IPS-NIHi7 (cell line): ENCODE measurements at regions not wholly inside any gene's neighbourhood (a gene's known extent, or its start where the extent isn't known, plus 50 kb on each side); places are given as distances from the start of the nearest gene placed in this dataset.

Experiments
- DNase-seq: peaks from one replicate; pipeline ENCODE4 v3.0.0; 2012; ENCODE audit warnings: mixed read lengths; ENCODE audit errors: extremely low spot score

DNA sequence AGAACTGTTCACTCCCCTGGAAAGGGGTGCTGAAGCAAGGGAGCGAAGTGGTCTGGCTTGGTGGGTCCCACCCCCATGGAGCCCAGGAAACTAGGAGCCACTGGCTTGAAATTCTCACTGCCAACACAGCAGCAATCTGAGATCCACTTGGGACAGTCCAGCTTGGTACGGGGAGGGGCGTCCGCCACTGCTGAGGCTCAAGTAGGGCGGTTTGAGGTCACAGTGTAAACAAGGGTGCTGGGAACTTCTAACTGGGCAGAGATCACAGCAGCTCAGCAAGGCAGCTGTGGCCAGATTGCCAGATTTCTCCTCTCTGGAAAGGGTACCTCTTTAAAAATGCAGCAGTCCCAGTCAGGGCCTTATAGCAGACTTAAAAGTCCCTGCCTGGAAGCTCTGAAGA, 53.9 kb upstream of the GALNTL6 start:
- DNase-seq: no peak

DNA sequence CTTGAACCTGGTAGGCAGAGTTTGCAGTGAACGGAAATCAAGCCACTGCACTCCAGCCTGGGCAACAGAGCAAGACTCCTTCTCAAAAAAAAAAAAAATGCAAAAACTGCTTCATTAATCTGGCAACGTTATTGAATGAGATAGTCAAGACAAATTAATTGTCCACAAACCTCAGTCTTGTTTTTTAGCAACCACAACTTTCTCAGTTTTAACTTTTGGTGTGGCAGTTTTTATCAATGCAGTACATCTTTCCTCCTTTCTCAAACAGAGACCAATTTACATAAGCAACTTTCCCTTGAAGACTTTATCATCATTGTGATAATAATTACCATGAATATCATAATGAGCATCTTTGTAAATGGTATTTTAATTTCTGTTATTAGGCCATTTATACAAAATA, 61.7 kb upstream of the GALNTL6 start:
- no peak for DNase-seq

DNA sequence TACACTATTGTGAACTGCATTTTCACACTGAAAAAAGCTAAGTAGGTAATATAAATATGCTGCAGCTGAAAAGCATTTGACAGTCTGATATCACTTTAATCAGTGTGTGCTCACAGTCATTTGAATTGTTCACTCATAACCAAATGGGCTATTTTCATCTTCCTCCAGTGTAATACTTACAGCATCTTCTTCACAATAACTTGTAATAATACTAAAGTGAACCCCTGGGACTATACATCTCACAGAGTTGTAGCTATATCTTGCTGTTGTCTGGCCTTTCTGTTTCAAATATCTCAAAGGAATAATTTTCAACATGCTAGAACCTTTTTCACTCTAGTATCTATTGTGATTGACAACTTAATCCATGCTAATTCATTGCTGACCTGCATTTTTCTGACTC, 66.8 kb upstream of the GALNTL6 start:
- no peak for DNase-seq

DNA sequence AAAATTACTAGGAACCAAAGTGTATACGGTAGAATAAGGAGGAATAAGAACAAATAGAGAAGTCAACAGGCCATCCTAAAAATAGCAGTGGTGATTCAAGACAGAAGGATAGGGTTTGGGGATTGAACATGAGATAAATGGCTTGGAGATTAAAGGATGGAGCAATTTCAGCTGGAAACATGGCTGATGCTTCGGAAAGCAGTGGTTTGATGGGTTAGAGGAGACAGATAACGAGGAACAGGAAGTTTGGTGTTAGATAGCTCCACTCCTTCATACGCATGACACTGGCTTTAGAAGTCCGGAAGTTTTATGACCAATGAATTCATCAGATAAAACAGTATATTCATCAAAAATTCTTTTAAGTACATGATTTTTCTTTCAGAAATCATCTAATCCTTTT, 70.8 kb upstream of the GALNTL6 start:
- DNase-seq: no peak

DNA sequence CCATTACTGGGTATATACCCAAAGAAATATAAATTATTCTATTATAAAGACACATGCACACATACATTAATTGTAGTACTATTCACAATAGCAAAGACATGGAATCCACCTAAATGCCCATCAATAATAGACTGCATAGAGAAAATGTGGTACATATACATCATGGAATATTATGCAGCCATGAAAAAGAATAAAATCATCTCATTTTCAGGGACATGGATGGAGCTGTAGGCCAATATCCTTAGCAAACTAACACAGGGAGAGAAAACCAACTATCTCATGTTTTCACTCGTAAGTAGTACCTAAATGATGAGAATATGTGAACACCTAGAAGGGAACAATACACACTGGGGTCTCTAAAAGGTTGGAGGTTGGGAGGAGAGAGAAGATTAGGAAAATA, 86.0 kb upstream of the GALNTL6 start:
- DNase-seq: no peak

DNA sequence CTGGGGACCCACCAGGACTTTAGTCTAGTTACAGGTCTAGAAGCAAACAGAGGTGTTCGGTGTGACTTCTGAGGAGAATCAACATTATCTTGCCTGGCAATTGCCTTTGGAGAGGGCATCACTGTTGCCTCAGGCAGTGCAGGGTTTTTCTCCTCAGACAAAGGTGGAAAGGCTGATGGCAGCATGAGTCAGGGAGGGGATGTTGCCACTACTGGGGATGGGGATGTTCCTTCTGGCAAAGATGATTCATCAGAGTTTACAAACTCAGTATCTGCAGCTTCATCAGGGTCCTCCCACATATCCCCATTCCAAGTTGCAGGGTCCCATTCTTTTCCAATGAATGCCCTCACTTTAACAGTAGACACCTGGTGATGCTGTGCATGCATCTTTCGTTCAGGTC, 91.3 kb upstream of the GALNTL6 start:
- DNase-seq: no peak

DNA sequence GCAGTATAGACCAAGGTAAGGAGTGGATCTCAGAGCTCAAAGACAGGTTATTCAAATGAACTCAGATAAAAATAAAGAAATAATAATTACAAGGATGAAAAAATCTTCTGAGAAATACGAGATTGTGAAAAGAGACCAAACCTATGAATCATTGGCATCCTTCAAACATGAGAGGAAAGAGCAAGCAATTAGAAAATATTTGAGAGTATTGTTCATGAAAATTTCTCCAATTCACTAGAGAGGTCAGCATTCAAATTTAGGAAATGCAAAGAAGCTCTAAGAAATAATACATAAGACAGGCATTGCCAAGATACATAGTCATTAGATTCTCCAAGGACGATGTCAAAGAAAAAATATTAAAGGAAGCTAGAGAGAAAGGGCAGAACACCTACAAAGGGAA, 93.5 kb upstream of the GALNTL6 start:
- no peak for DNase-seq

DNA sequence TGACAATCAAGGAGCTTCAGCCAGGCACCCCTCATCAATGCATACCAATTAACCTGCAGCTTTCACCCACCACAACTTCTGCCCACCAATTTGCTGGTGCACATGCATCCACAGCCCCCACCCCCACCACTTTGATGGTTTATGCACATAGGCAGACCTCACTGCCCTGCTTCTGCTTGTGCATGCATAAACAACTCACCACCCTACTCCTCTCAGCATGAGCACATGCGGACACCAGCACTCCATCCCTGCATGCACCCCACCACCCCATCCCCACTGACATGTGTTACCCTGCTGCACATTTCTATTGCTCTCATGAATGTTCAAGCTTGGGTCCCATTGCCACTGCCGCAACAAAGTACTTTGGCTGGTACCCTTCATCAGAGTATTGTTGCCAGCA, 94.5 kb upstream of the GALNTL6 start:
- DNase-seq: no peak

DNA sequence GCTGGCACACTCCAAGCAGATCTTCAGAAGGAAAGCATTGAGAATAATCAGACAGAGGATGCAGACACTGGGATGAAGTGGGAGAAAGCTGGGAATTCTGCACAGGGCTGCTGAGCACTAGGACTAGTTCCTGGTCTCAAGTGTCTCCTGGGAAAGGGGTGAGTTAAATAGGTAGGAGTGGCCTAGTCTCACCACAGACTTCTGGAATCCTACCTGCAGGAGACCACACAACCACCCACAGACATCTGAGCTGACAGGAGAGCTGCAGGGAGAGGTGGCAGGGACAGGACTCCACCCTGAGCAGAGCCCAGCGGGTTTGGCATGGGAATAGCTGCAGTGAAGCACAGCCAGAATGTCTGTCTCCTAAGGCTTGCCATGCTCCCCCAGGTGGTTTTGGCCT, 95.1 kb upstream of the GALNTL6 start:
- no peak for DNase-seq

DNA sequence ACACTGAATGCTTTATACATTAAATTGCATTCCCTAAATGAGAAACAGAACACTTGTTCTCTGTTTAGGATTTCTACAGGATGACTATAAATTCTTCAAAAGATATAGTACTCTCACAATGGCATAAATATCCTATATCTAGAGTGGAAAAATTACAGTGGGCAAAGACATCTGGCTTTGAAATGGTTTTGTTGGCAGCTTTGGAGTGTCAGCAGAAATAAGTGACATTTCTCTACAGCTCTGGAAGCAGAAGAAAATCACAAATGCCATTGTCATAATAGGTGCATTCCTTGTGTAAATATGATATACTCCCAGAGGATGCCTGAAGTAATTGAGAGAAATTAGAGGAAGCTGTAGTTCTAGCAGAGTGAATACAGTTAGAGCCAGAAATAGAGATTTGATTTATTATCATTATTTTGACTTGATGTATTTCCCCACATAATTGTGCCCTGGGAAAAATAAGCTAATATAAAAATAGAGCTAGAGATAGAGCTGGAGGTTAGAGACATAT, 95.9 kb upstream of the GALNTL6 start:
- no peak for DNase-seq

DNA sequence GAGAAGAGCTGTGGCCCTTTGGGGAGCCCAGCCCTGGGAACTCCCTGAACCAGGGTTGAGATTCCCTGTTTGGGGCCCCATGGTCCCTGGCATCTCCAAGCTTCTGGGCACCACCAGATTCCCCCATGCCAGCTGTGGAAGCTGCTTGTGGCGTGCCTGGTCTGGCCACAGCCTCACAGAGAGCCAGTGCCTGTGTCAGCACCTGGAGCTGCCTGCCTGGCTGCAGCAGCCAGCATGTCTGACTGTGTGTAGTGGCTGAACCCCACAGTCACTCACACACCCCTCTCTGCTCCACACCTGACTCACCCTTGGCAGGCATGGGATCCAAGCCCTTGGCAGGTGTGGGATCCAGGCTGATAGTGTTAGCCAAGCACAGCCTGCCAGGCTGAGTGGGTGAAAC, 97.2 kb upstream of the GALNTL6 start:
- no peak for DNase-seq

DNA sequence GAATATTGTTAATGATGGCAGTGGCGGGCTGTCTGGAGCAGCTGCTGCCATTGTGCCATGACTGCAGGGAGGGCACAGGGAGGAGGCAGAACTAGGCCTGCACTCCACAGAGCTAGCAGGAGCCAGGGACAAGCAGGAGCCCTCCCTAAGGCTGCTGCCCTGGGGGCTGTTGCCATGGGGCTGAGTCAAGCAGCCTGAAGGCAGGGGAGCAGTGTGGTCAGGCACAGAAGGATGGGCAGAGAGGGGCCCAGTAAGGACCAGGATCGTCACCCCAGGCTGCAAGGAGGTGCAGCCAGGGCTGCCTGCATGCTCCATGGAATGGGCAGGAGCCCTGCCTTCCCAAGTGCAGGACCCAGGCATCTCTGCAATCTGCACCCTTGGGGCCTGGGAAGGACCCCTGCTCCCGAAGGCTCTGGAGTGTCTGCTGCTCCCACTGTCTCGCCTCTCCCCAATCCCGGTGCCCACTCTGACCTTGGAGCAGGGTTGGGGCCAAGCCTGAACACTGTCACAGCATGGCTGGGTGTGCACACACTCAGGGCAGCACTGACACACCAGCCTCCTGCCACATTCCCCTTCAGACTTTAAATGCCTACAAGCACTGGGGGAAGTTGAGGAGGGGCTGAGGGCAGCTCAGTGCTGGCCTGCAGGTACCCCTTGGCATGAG, 98.3 kb upstream of the GALNTL6 start:
- no peak for DNase-seq

DNA sequence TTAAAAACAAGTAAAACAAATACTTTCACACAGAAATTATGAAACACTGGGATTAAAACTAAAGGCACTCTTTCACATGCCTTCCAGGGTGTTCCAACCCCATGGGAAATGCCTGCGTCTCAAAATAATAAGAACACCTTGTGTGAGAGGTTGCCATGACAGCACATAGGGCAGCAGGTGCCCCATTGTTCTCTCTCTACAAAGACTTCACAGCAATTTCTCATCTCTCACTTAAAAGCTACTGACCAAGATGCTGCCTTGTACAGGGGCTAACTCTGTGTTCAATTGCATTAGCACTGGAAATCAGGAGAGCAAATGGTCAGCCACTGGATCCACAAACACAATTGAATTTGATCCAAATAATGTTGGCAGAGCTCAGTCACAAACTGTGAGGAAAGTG, 102.5 kb upstream of the GALNTL6 start:
- DNase-seq: no peak

DNA sequence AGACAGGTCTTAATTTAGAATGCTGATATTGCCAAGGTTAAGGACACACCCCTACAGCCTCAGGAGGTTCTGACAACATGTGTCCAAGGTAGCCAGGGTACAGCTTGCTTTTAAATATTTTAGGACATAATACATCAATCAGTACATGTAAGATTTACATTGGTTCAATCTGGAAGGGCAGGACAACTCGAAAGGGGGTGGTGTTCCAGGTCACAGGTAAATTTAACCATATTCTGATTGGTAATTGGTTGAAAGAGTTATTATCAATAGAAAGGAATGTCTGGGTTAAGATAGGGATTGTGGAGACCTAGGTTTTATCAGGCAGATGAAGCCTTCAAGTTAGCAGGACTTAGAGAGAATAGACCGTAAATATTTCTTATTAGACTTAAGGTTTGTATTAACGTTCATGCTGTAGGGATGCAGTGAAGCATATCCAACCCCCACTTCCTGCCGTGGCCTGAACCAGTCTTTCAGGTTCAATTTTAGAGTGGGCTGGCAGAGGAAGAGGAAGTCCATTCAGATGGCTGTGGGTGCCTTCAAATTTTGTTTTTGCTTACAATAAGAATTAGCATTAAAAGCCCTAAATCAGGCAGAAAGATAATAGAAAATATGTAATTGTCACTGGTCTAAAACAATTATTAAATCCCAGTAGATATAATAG, 136.5 kb upstream of the GALNTL6 start:
- no peak for DNase-seq

DNA sequence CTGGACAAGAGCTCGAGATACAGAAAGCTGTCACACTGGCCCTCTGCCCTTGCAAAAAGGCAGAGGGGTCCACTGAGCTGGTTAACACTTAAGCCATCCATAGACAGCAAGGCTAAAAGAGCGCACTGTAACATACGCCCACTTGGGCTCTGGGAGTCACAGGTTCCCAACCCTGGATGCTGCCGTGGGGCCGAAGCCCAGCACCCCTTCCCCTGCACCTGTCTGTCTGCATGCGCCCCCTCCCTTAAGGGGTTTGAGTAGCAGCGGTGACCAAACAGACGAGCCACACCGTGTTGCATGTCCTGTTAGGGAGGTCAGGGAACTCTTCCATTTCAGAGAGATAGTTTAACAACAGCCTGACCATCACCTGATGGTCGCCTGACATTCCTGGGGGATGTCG, 138.4 kb upstream of the GALNTL6 start:
- DNase-seq: no peak

DNA sequence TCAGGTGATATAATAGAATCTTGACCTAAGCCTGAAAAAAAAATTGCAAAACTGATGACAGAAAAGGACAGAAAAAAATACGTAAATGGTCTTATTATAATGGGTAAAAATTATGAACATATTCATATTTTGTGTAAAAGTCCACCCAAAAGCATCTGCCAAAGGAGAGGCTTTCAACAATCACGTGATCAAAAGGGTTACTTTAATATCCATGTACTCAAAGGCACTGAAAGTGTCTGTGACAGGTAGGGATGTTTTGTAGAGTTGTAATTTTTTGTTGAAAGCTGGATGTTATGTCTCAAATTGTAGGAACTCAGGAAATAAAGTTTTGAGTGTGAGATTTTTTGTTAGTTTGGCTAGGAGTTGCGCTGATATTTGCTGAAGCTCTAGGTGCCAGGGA, 144.8 kb upstream of the GALNTL6 start:
- no peak for DNase-seq

DNA sequence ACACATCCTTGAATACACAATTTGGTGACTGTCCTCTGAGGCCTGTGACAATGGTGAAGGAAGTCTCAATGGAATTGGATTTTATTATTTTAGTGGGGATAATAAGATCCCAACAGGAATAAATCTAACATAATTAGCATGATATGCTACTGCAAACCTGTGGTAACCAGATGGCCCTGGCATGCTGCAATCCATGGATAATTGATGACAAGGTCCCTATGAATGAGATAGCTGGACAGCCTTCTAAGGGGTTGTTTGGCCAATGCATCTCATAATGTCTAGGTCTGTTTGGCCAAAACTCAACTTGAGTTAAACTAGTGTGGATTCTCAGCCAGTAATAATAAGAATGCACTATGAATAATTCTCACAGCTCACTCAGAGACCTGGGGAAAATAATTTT, 145.3 kb upstream of the GALNTL6 start:
- no peak for DNase-seq

DNA sequence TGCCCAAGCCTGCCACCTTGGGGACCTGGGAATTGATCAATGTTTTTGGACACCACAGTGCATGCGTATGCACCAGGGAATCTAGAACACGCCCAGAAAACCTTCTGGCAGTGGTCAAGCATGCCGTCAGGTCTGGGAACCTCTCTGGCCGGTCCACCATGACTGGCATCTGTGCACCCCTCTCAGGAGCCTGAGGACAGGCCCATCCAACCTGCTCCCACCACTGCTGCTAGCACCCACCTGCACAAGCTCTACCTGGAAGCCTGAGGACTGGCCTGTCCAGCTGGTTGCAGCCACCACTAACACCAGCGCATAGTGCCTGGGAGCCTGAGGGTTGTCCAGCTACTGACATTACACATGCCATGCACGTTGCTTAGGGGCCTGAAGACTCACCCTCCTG, 162.1 kb upstream of the GALNTL6 start:
- no peak for DNase-seq

DNA sequence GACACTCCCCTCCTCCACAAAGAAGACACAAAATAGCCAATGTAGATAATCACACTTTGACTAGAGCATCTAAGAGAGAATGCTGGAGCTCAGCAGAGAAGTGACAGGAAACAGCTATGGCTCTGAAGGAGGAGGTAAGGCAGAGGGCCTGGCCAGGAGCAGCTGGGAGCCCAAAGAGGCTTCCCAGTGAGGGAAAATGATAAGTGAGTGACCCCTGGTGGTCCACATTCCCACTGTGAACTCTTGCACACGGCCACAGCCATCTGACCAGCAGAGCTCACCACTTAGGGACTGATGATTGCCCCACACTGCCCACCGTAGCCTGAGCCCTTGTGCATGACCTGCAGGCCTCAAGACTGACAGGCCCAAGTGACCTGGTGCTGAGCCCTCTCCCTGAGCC, 162.7 kb upstream of the GALNTL6 start:
- peak; percentile 45 for DNase-seq

DNA sequence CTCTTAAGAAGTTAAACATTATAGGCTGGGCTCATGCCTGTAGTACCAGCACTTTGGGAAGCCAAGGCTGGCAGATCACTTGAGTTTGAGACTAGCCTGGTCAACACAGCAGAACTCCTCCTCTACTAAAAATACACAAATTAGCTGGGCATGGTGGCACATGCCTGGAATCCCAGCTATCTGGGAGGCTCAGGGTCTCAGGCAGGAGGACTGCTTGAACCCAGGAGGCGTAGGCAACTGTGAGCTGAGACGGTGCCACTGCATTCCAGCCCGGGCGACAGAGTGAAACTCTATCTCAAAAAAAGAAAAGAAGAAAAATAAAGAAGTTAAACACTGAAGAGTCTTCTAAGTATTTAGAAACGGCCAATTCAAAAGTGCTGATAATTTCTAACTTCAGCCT, 164.3 kb upstream of the GALNTL6 start:
- no peak for DNase-seq

DNA sequence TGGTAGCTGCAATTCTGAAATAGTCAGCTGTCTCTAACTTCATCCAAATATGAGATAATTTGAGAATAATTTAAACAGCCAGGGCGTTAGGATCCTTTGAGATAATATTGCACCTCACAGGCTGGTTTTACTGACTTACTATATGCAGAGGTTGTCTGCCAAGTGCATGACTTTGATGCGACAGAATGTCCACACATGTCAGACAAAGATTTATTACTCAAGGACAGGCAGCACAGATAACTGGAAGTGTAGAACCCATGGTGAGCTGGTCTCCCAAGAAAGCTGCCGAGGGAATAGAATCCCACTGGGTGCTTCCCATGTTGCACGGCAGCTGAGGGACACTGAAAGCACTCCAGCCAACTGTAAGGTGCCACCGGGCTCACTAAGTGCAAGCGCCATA, 166.2 kb upstream of the GALNTL6 start:
- no peak for DNase-seq

DNA sequence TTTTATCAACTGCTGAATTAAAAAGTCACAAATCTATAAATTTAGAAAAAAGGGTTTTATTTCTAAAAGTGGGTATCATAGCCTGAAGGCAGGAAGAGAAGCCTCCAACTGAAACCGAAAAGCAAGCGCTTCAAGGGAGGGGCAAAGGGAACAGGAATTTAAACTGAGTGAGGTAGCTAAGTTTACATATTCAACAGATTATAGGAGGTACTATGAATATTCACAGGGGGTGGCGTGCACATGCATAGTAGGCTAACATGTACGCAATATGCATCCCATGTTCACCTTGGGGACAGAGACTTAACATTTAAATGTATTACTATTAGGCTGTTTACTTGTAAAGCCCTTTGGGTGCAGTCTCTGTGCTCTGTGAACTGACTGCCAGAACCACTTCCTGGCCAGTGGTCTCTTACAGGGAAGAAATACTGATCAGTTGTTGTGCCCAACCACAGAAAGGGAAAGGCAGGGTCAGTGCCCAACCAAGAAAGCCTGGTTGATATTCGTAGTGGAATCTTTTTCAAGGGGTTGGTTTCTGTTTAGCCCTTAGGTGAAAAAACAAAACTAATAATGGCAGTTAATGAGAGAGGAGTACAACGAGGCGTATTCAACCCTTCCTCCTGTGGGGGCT, 168.7 kb upstream of the GALNTL6 start:
- DNase-seq: peak; percentile 39

DNA sequence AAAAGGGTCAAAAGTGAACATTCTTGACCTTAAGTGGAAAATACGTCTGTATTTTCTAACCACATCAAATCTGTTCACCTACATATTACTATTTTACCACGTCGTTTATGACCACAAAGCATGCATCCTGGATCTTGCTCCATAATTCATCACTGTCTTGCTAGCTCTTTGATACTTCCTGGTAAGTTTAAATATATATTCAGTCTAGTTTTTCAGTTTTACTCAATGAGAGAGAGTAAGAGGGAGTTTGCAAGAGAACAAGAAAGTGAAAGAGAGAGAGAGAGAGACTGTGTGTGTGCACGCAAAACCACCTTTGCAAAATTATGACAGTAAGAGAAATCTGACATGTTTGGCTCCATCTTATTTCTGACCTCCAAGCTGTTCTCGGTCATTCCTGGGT, 173.7 kb upstream of the GALNTL6 start:
- DNase-seq: no peak
